Vagina (tissue), 2 donors: ENCODE measurements at regions not wholly inside any gene's neighbourhood (a gene's known extent, or its start where the extent isn't known, plus 50 kb on each side); places are given as distances from the start of the nearest gene placed in this dataset.

ENCODE experiments used
- DNase-seq, 2 donors: peaks; one replicate each; pipeline ENCODE4 v3.0.0-alpha.2; 2017; ENCODE audit errors: extremely low spot score in 2 of 2
- H3K27ac ChIP-seq: fragments of 200-600 bp; sonication (generic); one replicate; pipeline ENCODE4 v1.5.1; 2019
- H3K27me3 ChIP-seq: fragments of 200-600 bp; sonication (generic); one replicate; pipeline ENCODE4 v1.5.1; 2019
- H3K36me3 ChIP-seq, 2 donors: fragments of 200-600 bp; sonication (generic); one replicate each; pipeline ENCODE4 v1.5.1; 2017 to 2019
- H3K4me1 ChIP-seq: fragments of 200-600 bp; sonication (generic); one replicate; pipeline ENCODE4 v1.5.1; 2019
- H3K4me3 ChIP-seq, 2 donors: fragments of 200-600 bp; sonication (generic); 1 replicate in 1 of 2; 2 replicates in 1 of 2; pipeline ENCODE4 v1.5.1; 2016 to 2019
- H3K9me3 ChIP-seq: fragments of 200-600 bp; sonication (generic); one replicate; pipeline ENCODE4 v1.5.1; 2019
- POLR2A ChIP-seq, 2 donors: fragments of 450-650 bp; IDR thresholded peaks; one replicate each; pipeline ENCODE4 v1.6.1; 2017; ENCODE audit warnings: antibody characterized with exemption in 2 of 2, mild to moderate bottlenecking in 2 of 2, moderate library complexity in 2 of 2
- POLR2AphosphoS5 ChIP-seq, 2 donors: sonication (generic); formaldehyde crosslinking; IDR thresholded peaks; one replicate each; pipeline ENCODE4 v1.9.0; 2017; ENCODE audit warnings: antibody characterized with exemption in 2 of 2, mild to moderate bottlenecking in 2 of 2, low read depth in 1 of 2; ENCODE audit not compliant: insufficient read depth in 1 of 2
- intact Hi-C: fragments of 100-400 bp; cut with DNase I; formaldehyde crosslinking; loops from one replicate; pipeline ENCODE4 v1.15.1; 2023
- TF ChIP-seq, protein P1 (sequence below), 3 experiments: fragments of 450-650 bp in 2 of 3; fragments of 200-600 bp in 1 of 3; sonication (generic) in 1 of 3; IDR thresholded peaks; one replicate each; pipeline ENCODE4 v1.5.1; 2017 to 2019; ENCODE audit warnings: antibody characterized with exemption in 3 of 3, mild to moderate bottlenecking in 2 of 3, moderate library complexity in 2 of 3

- no peaks in the 10 kb centered on the region for H3K27me3 ChIP-seq
- intact Hi-C loops = no loop called here
- no peak for DNase-seq
- H3K4me3 ChIP-seq = no peak overlapping the region
- H3K9me3 ChIP-seq = no peaks in the 10 kb centered on the region
- H3K4me1 ChIP-seq = no peaks in the 10 kb centered on the region
- no peak overlapping the region for H3K27ac ChIP-seq
- H3K36me3 ChIP-seq = no peaks in the 10 kb centered on the region
- no peak for TF ChIP-seq POLR2A (IDR thresholded peaks at IDR 0.05)
- TF ChIP-seq, protein P1, sequence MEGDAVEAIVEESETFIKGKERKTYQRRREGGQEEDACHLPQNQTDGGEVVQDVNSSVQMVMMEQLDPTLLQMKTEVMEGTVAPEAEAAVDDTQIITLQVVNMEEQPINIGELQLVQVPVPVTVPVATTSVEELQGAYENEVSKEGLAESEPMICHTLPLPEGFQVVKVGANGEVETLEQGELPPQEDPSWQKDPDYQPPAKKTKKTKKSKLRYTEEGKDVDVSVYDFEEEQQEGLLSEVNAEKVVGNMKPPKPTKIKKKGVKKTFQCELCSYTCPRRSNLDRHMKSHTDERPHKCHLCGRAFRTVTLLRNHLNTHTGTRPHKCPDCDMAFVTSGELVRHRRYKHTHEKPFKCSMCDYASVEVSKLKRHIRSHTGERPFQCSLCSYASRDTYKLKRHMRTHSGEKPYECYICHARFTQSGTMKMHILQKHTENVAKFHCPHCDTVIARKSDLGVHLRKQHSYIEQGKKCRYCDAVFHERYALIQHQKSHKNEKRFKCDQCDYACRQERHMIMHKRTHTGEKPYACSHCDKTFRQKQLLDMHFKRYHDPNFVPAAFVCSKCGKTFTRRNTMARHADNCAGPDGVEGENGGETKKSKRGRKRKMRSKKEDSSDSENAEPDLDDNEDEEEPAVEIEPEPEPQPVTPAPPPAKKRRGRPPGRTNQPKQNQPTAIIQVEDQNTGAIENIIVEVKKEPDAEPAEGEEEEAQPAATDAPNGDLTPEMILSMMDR (IDR thresholded peaks at IDR 0.05) = no peak
Measured at GRCh38 chr3:163726125-163726524, 1352.2 kb downstream of the SI start.

- H3K27ac ChIP-seq = no peak overlapping the region
- intact Hi-C loops = no loop called here
- no peaks in the 10 kb centered on the region for H3K27me3 ChIP-seq
- no peak overlapping the region for H3K4me3 ChIP-seq
- DNase-seq = no peak
- TF ChIP-seq POLR2AphosphoS5 (IDR thresholded peaks at IDR 0.05; ENCODE audit: insufficient read depth in 1 of 2, low read depth in 1 of 2) (no peak), POLR2A (IDR thresholded peaks at IDR 0.05) (no peak)
- TF ChIP-seq, protein P1 (IDR thresholded peaks at IDR 0.05) = no peak
- no peaks in the 10 kb centered on the region for H3K9me3 ChIP-seq
- no peaks in the 10 kb centered on the region for H3K36me3 ChIP-seq
- H3K4me1 ChIP-seq = no peaks in the 10 kb centered on the region
Measured at GRCh38 chr3:163722405-163722804, 1355.9 kb downstream of the SI start.

DNA sequence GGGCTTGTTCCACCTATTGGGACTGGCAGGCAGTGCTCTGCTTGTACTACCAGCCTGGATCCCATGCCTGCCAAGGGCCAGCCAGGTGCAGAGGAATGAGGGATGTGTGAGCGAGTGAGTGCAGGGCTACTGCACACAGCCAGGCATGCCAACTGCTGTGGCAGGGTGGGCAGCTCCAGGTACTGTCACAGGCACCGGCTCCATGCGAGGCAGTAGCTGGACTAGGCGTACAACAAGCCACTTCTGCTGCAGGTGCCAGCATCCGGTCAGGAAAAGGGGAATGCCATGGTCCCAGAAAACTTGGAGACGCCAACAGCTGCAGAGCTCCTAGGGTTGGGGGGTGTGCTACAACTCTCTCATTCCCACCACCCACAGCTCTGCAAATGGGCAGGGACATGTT lies 1356.7 kb downstream of the SI start:
- intact Hi-C loops = no loop called here
- DNase-seq = no peak
- H3K9me3 ChIP-seq = no peaks in the 10 kb centered on the region
- H3K27ac ChIP-seq = no peak overlapping the region
- H3K36me3 ChIP-seq = no peaks in the 10 kb centered on the region
- H3K4me1 ChIP-seq = no peaks in the 10 kb centered on the region
- H3K27me3 ChIP-seq = no peaks in the 10 kb centered on the region
- no peak overlapping the region for H3K4me3 ChIP-seq
- TF ChIP-seq POLR2AphosphoS5 (IDR thresholded peaks at IDR 0.05; ENCODE audit: insufficient read depth in 1 of 2, low read depth in 1 of 2) (no peak), POLR2A (IDR thresholded peaks at IDR 0.05) (no peak)
- TF ChIP-seq, protein P1 (IDR thresholded peaks at IDR 0.05) = no peak

DNA sequence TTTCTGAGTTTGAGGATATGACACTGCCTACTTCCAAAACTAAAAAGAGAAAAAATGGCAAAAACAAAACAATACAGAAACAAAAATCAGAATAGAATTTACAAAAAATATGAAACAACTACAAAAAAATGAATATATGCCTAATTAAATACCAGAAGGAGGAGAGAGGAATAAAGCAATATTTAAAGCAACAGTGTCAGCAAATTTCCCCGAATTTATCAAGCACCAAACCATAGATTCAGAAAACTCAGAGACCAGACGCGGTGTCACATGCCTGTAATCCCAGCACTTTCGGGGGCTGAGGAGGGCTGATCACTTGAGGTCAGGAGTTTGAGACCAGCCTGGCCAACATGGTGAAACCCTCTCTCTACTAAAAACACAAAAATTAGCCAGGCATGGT lies 1360.9 kb downstream of the SI start:
- no peak overlapping the region for H3K4me3 ChIP-seq
- intact Hi-C loops = no loop called here
- H3K9me3 ChIP-seq = no peaks in the 10 kb centered on the region
- H3K4me1 ChIP-seq = no peaks in the 10 kb centered on the region
- TF ChIP-seq POLR2AphosphoS5 (IDR thresholded peaks at IDR 0.05; ENCODE audit: insufficient read depth in 1 of 2, low read depth in 1 of 2) (no peak), POLR2A (IDR thresholded peaks at IDR 0.05) (no peak)
- TF ChIP-seq, protein P1 (IDR thresholded peaks at IDR 0.05) = no peak
- H3K36me3 ChIP-seq = no peaks in the 10 kb centered on the region
- H3K27ac ChIP-seq = no peak overlapping the region
- no peak for DNase-seq
- no peaks in the 10 kb centered on the region for H3K27me3 ChIP-seq

DNA sequence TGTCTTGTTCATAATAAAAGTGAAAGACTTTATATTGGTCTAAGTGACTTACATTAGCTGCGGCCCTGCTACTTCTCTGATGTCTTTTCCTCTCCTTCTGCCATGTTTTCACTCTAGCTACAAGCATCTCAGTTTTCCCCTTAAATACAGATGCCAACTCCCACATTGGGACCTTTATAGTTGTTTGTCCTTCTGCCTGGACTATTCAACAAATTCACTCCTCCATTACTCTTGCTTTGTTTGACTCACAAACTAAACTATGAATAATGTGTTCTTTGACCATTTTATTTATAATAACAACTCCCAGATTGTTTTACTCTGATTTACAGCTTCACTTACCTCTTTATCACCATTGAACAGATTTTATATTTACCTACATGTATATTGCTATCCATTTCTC lies 1369.9 kb downstream of the SI start:
- TF ChIP-seq POLR2A (IDR thresholded peaks at IDR 0.05) (no peak), POLR2AphosphoS5 (IDR thresholded peaks at IDR 0.05; ENCODE audit: insufficient read depth in 1 of 2, low read depth in 1 of 2) (no peak)
- TF ChIP-seq, protein P1 (IDR thresholded peaks at IDR 0.05) = no peak
- Histone ChIP-seq H3K36me3 (no peaks in the 10 kb centered on the region), H3K27me3 (no peaks in the 10 kb centered on the region), H3K27ac (no peak overlapping the region), H3K9me3 (no peaks in the 10 kb centered on the region), H3K4me1 (no peaks in the 10 kb centered on the region), H3K4me3 (no peak overlapping the region)
- intact Hi-C loops = no loop called here
- DNase-seq = no peak
